Choroid plexus epithelial cell (primary cell): ENCODE measurements at regions not wholly inside any gene's neighbourhood (a gene's known extent, or its start where the extent isn't known, plus 50 kb on each side); places are given as distances from the start of the nearest gene placed in this dataset.

Experiments used
- DNase-seq: peaks from one replicate; pipeline ENCODE4 v3.0.0-alpha.2; 2010; ENCODE audit warnings: low read depth
- H3K4me3 ChIP-seq: 2 replicates; pipeline ENCODE4 v1.5.1; 2011; ENCODE audit warnings: low read depth, mild to moderate bottlenecking, control low read depth, low read length, moderate library complexity
- CTCF ChIP-seq: conservative IDR thresholded peaks from 2 replicates; pipeline ENCODE4 v1.5.1; 2011; ENCODE audit warnings: low read depth, mild to moderate bottlenecking, control low read depth, inconsistent platforms, low read length, moderate library complexity

- H3K4me3 ChIP-seq, result no peak overlapping the region
- TF ChIP-seq CTCF, result no peak
- DNase-seq, result no peak
Measured at GRCh38 chr5:164364237-164365208, 859.1 kb downstream of the MAT2B start.

- H3K4me3 ChIP-seq, result no peak overlapping the region
- DNase-seq, result no peak
- TF ChIP-seq CTCF, result no peak
Measured at GRCh38 chr5:164370841-164371240, 865.4 kb downstream of the MAT2B start.

- no peak for TF ChIP-seq CTCF
- no peak for DNase-seq
- no peak overlapping the region for H3K4me3 ChIP-seq
Measured at GRCh38 chr5:164372892-164373291, 867.5 kb downstream of the MAT2B start.

GRCh38 chr5:164373876-164374275, 868.5 kb downstream of the MAT2B start:
- TF ChIP-seq CTCF, result no peak
- DNase-seq, result peak; percentile 5

GRCh38 chr5:164375051-164375450, 869.6 kb downstream of the MAT2B start:
- DNase-seq, result no peak
- TF ChIP-seq CTCF, result no peak
- no peak overlapping the region for H3K4me3 ChIP-seq

More at GRCh38 chr5:164373876-164374275, 868.5 kb downstream of the MAT2B start:
- H3K4me3 ChIP-seq, result no peak overlapping the region

- DNase-seq, result no peak
- no peak overlapping the region for H3K4me3 ChIP-seq
- TF ChIP-seq CTCF, result no peak
Measured at GRCh38 chr5:164376843-164377242, 871.4 kb downstream of the MAT2B start.

GRCh38 chr5:164377746-164378145, 872.3 kb downstream of the MAT2B start:
- peak; percentile 4 for DNase-seq
- no peak for TF ChIP-seq CTCF
- no peak overlapping the region for H3K4me3 ChIP-seq
